AG04449 (cell line): ENCODE measurements at regions not wholly inside any gene's neighbourhood (a gene's known extent, or its start where the extent isn't known, plus 50 kb on each side); places are given as distances from the start of the nearest gene placed in this dataset.

Experiments
- CTCF ChIA-PET: fragments of 350-600 bp; formaldehyde crosslinking; extraction: SDS; loops from one replicate; lab custom pipeline; 2021; ENCODE audit warnings: antibody characterized with exemption; lab: Yijun Ruan, JAX
- POLR2A ChIA-PET: fragments of 400-600, 350-600 bp; formaldehyde crosslinking; extraction: SDS; loops from one replicate; lab custom pipeline; 2020; ENCODE audit warnings: antibody characterized with exemption, inconsistent platforms; lab: Yijun Ruan, JAX
- DNase-seq: peaks from one replicate; pipeline ENCODE4 v3.0.0-alpha.2; 2010; ENCODE audit warnings: low read depth, low spot score
- H3K4me3 ChIP-seq: 2 replicates; pipeline ENCODE4 v1.5.1; 2011; ENCODE audit warnings: low read depth, mild to moderate bottlenecking, control low read depth, low read length
- TF ChIP-seq, protein P1 (sequence below): IDR thresholded peaks from one replicate; pipeline ENCODE4 v1.5.1; 2011; ENCODE audit warnings: mild to moderate bottlenecking, moderate library complexity, low read length, control low read depth, inconsistent platforms; ENCODE audit not compliant: insufficient read depth; ENCODE audit errors: missing control alignments

DNA sequence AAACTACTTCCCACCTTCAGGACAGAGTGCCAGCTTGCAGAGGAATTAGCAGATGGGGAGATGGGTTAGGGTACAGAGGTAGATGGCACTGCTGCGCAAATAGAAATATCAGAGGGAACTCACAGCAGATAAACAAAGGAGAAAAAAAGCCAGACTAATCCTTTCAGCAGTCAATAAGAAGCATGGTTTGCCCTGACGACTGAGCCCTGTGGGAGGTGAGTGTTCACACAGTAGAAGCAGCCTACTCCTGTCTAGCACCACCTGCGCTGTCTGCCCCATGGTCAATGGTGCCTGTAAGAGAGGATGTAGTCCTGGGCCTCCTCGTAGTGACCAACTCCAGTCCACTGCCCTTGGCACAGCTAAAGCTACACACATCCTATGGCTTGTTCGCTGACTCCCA is 174.1 kb downstream of the IBTK start:
- CTCF ChIA-PET: no interaction called here

DNA sequence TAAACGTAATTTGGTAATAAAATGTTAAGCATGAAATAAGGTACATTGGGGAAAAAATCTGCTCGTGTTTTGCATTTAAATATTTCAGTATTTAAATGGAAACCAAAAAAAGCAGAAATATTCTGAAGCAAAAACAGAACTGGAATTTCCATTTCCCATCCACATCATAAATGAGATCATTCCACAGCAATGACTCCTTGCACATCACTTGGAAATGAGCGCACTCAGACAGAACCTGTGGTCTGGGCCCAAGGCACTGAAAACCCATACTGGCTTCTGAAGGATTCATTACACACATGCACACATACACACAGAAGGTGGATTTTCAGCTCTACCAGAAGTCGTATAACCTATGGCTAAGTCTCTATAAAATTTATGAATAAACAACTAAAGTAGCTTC is 174.8 kb downstream of the IBTK start:
- ChIA-PET CTCF (no interaction called here), POLR2A (no interaction called here)
- H3K4me3 ChIP-seq: no peak overlapping the region
- peak; percentile 60 for DNase-seq
- TF ChIP-seq, protein P1, sequence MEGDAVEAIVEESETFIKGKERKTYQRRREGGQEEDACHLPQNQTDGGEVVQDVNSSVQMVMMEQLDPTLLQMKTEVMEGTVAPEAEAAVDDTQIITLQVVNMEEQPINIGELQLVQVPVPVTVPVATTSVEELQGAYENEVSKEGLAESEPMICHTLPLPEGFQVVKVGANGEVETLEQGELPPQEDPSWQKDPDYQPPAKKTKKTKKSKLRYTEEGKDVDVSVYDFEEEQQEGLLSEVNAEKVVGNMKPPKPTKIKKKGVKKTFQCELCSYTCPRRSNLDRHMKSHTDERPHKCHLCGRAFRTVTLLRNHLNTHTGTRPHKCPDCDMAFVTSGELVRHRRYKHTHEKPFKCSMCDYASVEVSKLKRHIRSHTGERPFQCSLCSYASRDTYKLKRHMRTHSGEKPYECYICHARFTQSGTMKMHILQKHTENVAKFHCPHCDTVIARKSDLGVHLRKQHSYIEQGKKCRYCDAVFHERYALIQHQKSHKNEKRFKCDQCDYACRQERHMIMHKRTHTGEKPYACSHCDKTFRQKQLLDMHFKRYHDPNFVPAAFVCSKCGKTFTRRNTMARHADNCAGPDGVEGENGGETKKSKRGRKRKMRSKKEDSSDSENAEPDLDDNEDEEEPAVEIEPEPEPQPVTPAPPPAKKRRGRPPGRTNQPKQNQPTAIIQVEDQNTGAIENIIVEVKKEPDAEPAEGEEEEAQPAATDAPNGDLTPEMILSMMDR: no peak

More for the DNA sequence above, 174.1 kb downstream of the IBTK start:
- no peak for DNase-seq
- TF ChIP-seq, protein P1: no peak
- POLR2A ChIA-PET: no interaction called here
- no peak overlapping the region for H3K4me3 ChIP-seq

DNA sequence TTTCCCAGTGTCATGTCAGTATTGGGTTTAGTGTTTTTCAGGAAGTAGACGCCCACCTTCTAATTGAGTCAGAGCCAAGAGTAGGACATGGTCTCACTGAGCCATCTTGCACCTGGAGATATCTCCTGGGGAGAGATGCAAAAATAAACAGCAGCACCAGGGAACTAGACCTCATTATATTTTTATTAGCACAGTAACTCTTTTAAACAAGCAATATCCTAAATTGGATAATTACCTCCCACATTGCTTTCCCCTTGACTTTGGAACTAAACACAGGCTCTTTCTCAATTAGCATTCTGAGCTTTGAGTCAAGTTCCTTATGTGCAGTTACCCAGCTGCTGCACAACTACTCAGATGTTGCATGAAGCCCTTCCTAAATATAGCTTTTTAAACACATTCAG is 175.4 kb downstream of the IBTK start:
- POLR2A ChIA-PET: no interaction called here
- CTCF ChIA-PET: no interaction called here
- DNase-seq: no peak
- H3K4me3 ChIP-seq: no peak overlapping the region
- TF ChIP-seq, protein P1: no peak

DNA sequence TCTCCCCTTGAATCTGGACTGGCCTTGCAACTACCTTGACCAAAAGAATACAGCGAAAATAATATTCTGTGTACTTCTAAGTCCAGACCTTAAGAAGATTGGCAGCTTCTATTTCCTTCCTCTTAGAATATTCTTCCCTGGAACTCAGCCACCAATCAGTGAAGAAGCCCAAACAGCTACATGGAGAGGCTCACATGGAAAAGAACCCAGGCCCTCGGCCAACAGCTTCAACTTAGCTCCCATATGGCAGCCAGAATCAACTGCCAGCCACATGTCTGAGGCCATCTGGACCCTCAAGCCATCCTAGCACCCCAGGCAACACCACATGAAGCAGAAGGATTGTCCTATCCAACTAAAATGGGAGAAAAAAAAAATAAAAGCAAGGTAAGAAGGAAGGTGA is 178.8 kb downstream of the IBTK start:
- H3K4me3 ChIP-seq: no peak overlapping the region
- POLR2A ChIA-PET: no interaction called here
- no peak for DNase-seq
- CTCF ChIA-PET: interaction anchor here (1.4 kb wide), 1 partner anchor 14 kb away, joined by 3 read pairs; no protein-coding TSS in a partner anchor
- TF ChIP-seq, protein P1: no peak

DNA sequence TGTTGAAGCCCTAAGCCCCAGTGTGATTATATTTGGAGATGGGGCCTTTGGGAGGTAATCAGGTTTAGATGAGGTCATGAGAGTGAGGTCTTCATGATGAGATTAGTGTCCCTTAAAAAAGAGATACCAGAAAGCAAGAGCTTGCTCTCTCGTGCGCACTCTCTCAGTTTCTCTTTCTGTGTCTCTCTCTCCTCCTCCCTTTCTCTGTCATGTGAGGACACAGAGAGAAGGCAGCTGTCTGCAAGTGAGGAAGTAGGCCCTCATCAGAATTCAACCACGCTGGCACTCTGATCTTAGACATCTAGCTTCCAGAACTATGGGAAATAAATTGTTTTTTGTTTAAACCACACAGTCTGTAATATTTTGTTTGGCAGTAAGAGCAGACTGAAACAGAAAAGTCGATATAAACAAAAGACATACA is 180.5 kb downstream of the IBTK start:
- TF ChIP-seq, protein P1: no peak
- ChIA-PET CTCF (interaction anchor here (1.9 kb wide), 1 partner anchor 10 kb away, joined by 4 read pairs; no protein-coding TSS in a partner anchor), POLR2A (no interaction called here)
- no peak overlapping the region for H3K4me3 ChIP-seq
- DNase-seq: no peak

DNA sequence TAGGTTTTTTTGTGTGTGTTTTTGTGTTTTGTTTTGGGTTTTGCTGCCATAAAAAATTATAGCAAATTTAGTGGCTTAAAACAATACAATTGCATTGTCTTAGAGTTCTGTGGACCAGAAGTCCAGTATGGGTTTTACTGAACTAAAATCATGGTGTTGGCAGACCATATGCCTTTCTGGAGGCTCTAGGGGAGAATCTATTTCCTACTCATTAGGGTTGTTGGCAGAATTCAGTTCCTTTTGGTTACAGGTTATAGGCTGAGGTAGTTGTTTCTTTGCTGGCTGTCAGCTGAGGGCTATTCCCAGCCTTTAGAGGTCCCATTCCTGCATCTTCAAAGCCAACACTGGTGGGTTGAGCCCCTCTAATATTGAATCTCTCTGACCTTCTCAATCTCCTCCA is 181.3 kb downstream of the IBTK start:
- CTCF ChIA-PET: interaction anchor here (1.9 kb wide), 1 partner anchor 10 kb away, joined by 4 read pairs; no protein-coding TSS in a partner anchor
- POLR2A ChIA-PET: no interaction called here
- no peak overlapping the region for H3K4me3 ChIP-seq
- DNase-seq: no peak
- TF ChIP-seq, protein P1: no peak
